Fibroblast of the aortic adventitia (primary cell): ENCODE measurements at regions not wholly inside any gene's neighbourhood (a gene's known extent, or its start where the extent isn't known, plus 50 kb on each side); places are given as distances from the start of the nearest gene placed in this dataset.

ENCODE experiments used
- DNase-seq: peaks from one replicate; pipeline ENCODE4 v3.0.0-alpha.2; 2010; ENCODE audit warnings: low read depth
- H3K4me3 ChIP-seq: 2 replicates; pipeline ENCODE4 v1.5.1; 2011; ENCODE audit warnings: low read depth, mild to moderate bottlenecking, control low read depth, low read length, moderate library complexity
- TF ChIP-seq, protein P1 (sequence below): IDR thresholded peaks from 2 replicates; pipeline ENCODE4 v1.5.1; 2011; ENCODE audit warnings: mild to moderate bottlenecking, low read length, control low read depth, inconsistent platforms; ENCODE audit not compliant: insufficient read depth

DNA sequence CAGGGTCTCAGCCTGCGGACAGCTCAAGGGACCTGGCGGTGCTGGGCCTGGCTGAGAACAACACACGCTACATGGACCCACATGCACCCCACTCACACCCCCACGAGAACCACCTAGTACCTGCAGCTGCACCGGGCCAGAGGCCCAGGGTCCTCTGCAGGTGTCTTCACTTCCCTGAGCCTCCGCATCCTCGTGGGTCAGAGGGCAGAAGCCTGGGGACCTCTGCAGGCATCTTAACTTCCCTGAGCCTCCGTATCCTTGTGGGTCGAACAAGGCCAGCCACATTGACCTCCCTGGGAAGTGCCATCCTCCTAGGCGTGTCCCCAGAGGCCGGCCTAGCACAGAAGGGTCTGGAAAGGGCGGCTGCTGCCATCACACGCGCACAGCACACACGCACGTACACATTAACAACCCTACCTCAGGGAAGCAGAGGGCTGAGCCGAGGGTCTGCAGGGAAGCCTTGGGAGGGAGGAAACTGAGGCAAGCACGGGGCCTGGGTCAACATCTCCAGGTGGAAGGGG lies 62.5 kb upstream of the HPCAL1 start:
- H3K4me3 ChIP-seq = no peak overlapping the region
- DNase-seq = no peak
- TF ChIP-seq, protein P1, sequence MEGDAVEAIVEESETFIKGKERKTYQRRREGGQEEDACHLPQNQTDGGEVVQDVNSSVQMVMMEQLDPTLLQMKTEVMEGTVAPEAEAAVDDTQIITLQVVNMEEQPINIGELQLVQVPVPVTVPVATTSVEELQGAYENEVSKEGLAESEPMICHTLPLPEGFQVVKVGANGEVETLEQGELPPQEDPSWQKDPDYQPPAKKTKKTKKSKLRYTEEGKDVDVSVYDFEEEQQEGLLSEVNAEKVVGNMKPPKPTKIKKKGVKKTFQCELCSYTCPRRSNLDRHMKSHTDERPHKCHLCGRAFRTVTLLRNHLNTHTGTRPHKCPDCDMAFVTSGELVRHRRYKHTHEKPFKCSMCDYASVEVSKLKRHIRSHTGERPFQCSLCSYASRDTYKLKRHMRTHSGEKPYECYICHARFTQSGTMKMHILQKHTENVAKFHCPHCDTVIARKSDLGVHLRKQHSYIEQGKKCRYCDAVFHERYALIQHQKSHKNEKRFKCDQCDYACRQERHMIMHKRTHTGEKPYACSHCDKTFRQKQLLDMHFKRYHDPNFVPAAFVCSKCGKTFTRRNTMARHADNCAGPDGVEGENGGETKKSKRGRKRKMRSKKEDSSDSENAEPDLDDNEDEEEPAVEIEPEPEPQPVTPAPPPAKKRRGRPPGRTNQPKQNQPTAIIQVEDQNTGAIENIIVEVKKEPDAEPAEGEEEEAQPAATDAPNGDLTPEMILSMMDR = no peak

DNA sequence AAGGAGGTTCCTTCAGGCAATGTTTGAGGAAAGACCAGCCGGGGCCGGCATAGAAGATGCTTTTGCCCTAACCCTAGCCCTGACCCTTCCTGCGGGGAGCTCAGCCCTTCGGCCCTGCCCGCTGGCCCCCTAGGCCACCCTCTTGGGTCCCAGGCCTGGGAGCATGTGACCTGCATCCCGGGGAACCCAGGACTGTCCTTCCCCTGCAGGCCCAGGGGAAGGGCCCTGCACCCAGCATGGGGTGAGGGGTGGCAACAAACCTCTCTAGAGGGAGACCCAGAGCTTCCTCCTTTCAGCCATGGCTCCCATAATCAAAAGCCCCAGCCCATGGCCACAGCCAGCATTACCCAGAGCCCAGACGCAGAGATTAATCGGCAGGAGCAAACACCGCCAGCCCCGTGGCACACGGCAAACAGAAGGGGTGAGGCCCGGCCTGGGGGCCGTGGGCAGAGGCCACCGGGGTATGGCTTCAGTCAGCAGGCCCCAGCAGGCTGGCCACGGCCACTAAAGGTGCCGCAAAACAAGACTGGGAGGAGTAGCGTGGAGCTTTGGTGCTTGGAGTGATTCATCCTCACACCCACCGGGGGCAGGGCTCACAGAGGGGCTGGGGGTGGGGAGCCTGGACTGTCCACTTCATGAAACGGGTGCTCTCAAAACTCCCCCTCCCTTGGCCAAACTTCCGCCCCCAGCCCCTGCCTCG lies 61.6 kb upstream of the HPCAL1 start:
- no peak for DNase-seq
- no peak overlapping the region for H3K4me3 ChIP-seq
- TF ChIP-seq, protein P1 = no peak

DNA sequence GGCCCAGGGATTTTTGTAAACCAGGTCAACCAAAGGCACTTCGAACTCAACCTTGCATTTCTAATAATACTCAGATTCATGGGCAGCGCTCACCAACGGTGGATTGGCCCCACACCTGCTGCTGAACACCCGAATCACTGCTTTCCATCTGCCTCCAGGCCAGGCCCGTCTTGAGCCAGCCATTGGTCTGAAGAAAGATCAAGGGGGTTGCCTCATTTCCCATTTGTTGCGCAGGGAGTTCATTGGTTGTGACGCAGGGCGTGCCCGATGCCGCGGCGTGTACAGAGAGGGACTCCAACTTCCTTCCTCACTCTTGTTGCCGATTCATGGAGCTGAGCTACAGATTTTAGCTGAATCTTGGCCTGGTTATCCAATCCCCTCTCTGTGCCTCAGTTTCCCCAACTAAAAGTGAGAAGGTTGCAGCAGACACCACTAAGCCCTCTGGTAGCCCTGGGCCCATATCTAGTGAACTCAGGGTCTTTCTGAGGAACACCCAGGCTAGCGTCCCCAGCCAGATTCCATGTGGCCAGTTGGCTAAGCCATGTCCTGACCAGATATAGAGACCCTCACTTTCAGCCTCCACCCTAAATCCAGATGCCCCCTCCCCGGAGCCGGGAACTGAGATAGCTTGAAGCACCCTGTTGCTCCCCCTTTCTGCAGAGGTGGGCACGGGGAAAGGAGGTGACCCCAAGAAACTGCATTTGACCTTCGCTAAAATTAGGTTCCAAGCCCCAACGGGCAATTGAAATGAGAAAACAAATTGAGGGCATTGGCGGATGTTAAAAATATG lies 60.9 kb upstream of the HPCAL1 start:
- no peak overlapping the region for H3K4me3 ChIP-seq
- no peak for DNase-seq
- TF ChIP-seq, protein P1 = no peak

DNA sequence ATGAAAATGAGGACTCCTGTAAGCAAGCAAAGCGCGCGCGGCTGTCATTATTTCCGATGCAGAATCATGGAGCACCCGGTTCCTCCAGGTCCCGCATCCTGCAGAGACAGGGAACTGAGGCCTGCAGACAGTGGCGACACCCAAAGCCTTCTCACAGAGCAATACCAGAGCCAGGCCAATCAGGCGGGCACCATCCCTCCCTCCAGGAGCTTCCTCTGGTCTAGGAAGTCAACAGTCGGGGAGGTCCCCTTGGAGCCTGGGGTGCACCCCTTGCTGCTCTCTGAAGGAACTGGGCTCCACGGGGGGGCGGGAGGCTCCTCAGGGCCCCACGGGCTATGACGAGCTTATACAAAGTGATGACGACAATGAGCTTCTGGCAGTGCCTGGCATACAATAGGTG lies 60.3 kb upstream of the HPCAL1 start:
- TF ChIP-seq, protein P1 = no peak
- no peak for DNase-seq
- H3K4me3 ChIP-seq = no peak overlapping the region

DNA sequence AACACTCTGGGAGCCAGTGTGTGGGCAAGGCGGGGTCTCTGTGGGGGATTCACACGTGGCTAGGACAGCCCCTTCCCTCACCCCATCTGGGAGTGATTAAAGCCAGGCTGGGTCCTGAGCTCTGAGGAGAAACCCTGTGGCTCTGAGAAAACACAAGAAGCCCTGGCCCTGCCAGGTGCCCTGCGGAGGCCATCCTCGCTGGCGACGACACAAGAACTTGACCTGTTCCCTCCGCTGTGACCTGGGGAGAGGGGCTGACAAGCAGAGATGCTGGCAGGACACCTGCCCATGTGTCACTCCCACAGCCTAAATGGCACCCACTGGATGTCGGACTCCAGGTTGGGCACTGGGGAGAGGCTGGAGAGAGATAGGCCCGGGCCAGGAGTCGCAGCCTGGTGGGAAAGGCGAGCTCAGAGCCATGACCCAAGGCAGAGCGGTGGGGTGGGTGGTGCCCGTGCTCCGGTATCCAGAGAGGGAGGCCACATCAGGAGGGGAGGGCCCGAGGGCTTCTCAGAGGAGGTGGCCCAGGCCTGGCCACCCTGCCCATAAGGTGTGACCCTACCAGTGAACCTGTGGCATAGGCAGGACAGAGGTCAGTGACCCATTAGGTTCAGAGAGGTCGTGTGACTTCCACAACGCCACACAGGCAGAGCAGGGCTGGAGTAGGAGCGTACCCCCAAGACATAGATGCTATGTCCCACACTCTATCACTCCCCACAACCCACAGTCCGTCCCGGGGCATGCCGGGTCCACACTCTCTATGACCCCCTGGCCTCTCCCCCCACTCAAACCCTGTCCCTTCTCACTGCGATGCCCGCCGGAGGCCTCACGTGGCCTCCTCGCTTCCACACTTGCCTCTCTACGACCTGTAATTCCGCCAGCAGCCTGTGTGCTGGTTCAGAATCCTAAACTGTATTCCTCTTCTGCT lies 59.4 kb upstream of the HPCAL1 start:
- H3K4me3 ChIP-seq = no peak overlapping the region
- TF ChIP-seq, protein P1 = no peak
- no peak for DNase-seq

- H3K4me3 ChIP-seq = no peak overlapping the region
- no peak for DNase-seq
Measured at GRCh38 chr2:10243926-10244270, 58.8 kb upstream of the HPCAL1 start.

More at GRCh38 chr2:10243926-10244270, 58.8 kb upstream of the HPCAL1 start:
- TF ChIP-seq, protein P1 = no peak
